KOPT-K1 (cell line): ENCODE measurements at regions not wholly inside any gene's neighbourhood (a gene's known extent, or its start where the extent isn't known, plus 50 kb on each side); places are given as distances from the start of the nearest gene placed in this dataset.

Experiments used
- H3K27ac ChIP-seq: fragments of 200-600 bp; sonication (generic); 2 replicates; pipeline ENCODE4 v1.5.1; 2016; ENCODE audit warnings: antibody characterized with exemption, mild to moderate bottlenecking, low read depth, low read length; ENCODE audit not compliant: poor library complexity, severe bottlenecking
- H3K36me3 ChIP-seq: fragments of 200-600 bp; sonication (generic); 2 replicates; pipeline ENCODE4 v1.5.1; 2017; ENCODE audit warnings: antibody characterized with exemption, mild to moderate bottlenecking, low read length, moderate library complexity; ENCODE audit not compliant: insufficient read depth
- H3K9me3 ChIP-seq: fragments of 200-600 bp; sonication (generic); 2 replicates; pipeline ENCODE4 v1.5.1; 2017; ENCODE audit warnings: antibody characterized with exemption, low read length, mild to moderate bottlenecking; ENCODE audit not compliant: insufficient read depth, poor library complexity, severe bottlenecking

- H3K9me3 ChIP-seq, result no peaks in the 10 kb centered on the region
- no peaks in the 10 kb centered on the region for H3K36me3 ChIP-seq
- no peak overlapping the region for H3K27ac ChIP-seq
These were observed 738.7 kb downstream of the SOCS6 start for GRCh38 chr18:71027531-71027930.

- Histone ChIP-seq H3K9me3 (no peaks in the 10 kb centered on the region), H3K36me3 (no peaks in the 10 kb centered on the region), H3K27ac (no peak overlapping the region)
These were observed 736.8 kb downstream of the SOCS6 start for GRCh38 chr18:71025505-71026225.

GRCh38 chr18:71022389-71022788 lies 733.5 kb downstream of the SOCS6 start:
- H3K9me3 ChIP-seq, result no peaks in the 10 kb centered on the region

GRCh38 chr18:71021030-71021362 lies 732.2 kb downstream of the SOCS6 start:
- Histone ChIP-seq H3K36me3 (no peaks in the 10 kb centered on the region), H3K27ac (no peak overlapping the region), H3K9me3 (no peaks in the 10 kb centered on the region)

More at GRCh38 chr18:71022389-71022788, 733.5 kb downstream of the SOCS6 start:
- no peak overlapping the region for H3K27ac ChIP-seq
- H3K36me3 ChIP-seq, result no peaks in the 10 kb centered on the region

GRCh38 chr18:71020342-71021029 lies 731.6 kb downstream of the SOCS6 start:
- no peaks in the 10 kb centered on the region for H3K36me3 ChIP-seq
- no peak overlapping the region for H3K27ac ChIP-seq
- H3K9me3 ChIP-seq, result no peaks in the 10 kb centered on the region

GRCh38 chr18:71018816-71019215 lies 730.0 kb downstream of the SOCS6 start:
- no peak overlapping the region for H3K27ac ChIP-seq
- H3K9me3 ChIP-seq, result no peaks in the 10 kb centered on the region
- H3K36me3 ChIP-seq, result no peaks in the 10 kb centered on the region

GRCh38 chr18:71012789-71013188 lies 723.9 kb downstream of the SOCS6 start:
- Histone ChIP-seq H3K27ac (no peak overlapping the region), H3K9me3 (no peaks in the 10 kb centered on the region), H3K36me3 (no peaks in the 10 kb centered on the region)

- Histone ChIP-seq H3K9me3 (no peaks in the 10 kb centered on the region), H3K36me3 (no peaks in the 10 kb centered on the region), H3K27ac (no peak overlapping the region)
These were observed 722.5 kb downstream of the SOCS6 start for GRCh38 chr18:71011389-71011788.

- H3K9me3 ChIP-seq, result no peaks in the 10 kb centered on the region
- no peaks in the 10 kb centered on the region for H3K36me3 ChIP-seq
- H3K27ac ChIP-seq, result no peak overlapping the region
These were observed 719.4 kb downstream of the SOCS6 start for GRCh38 chr18:71008257-71008656.

- no peak overlapping the region for H3K27ac ChIP-seq
- H3K9me3 ChIP-seq, result no peaks in the 10 kb centered on the region
- H3K36me3 ChIP-seq, result no peaks in the 10 kb centered on the region
These were observed 712.8 kb downstream of the SOCS6 start for GRCh38 chr18:71001597-71001996.

- Histone ChIP-seq H3K36me3 (no peaks in the 10 kb centered on the region), H3K27ac (no peak overlapping the region), H3K9me3 (no peaks in the 10 kb centered on the region)
These were observed 709.6 kb downstream of the SOCS6 start for GRCh38 chr18:70998490-70998889.

GRCh38 chr18:70994116-70994515 lies 705.3 kb downstream of the SOCS6 start:
- H3K9me3 ChIP-seq, result no peaks in the 10 kb centered on the region

GRCh38 chr18:70991577-70991976 lies 702.7 kb downstream of the SOCS6 start:
- no peak overlapping the region for H3K27ac ChIP-seq
- no peaks in the 10 kb centered on the region for H3K36me3 ChIP-seq
- H3K9me3 ChIP-seq, result peaks cover 6% of the 10 kb centered on the region

More at GRCh38 chr18:70994116-70994515, 705.3 kb downstream of the SOCS6 start:
- no peaks in the 10 kb centered on the region for H3K36me3 ChIP-seq
- H3K27ac ChIP-seq, result no peak overlapping the region

- H3K9me3 ChIP-seq, result peaks cover 18% of the 10 kb centered on the region
- H3K27ac ChIP-seq, result no peak overlapping the region
- H3K36me3 ChIP-seq, result no peaks in the 10 kb centered on the region
These were observed 697.1 kb downstream of the SOCS6 start for GRCh38 chr18:70985948-70986347.

- Histone ChIP-seq H3K27ac (no peak overlapping the region), H3K36me3 (no peaks in the 10 kb centered on the region), H3K9me3 (peaks cover 18% of the 10 kb centered on the region)
These were observed 693.4 kb downstream of the SOCS6 start for GRCh38 chr18:70982292-70982691.
